SKM-1 (cell line): ENCODE measurements at regions not wholly inside any gene's neighbourhood (a gene's known extent, or its start where the extent isn't known, plus 50 kb on each side); places are given as distances from the start of the nearest gene placed in this dataset.
A peak's percentile ranks its signal among the peaks of the same experiment; 100 is the strongest.

Source experiments
- DNase-seq: peaks from one replicate; lab custom pipeline; 2025; ENCODE audit not compliant: unreplicated experiment; lab: John Stamatoyannopoulos, UW

- no peak for DNase-seq
Observed at GRCh38 chrX:7789200-7789599, 53.8 kb upstream of the VCX start.

GRCh38 chrX:7788334-7788733 is 54.6 kb upstream of the VCX start:
- DNase-seq = no peak

- no peak for DNase-seq
Observed at GRCh38 chrX:7787714-7788113, 55.3 kb upstream of the VCX start.

GRCh38 chrX:7784580-7784979 is 58.4 kb upstream of the VCX start:
- no peak for DNase-seq

- no peak for DNase-seq
Observed at GRCh38 chrX:7779644-7780043, 63.3 kb upstream of the VCX start.

GRCh38 chrX:7775987-7776386 is 67.0 kb upstream of the VCX start:
- DNase-seq = no peak

GRCh38 chrX:7771788-7772438 is 71.1 kb upstream of the VCX start:
- no peak for DNase-seq

- DNase-seq = no peak
Observed at GRCh38 chrX:7759830-7760229, 83.1 kb upstream of the VCX start.

GRCh38 chrX:7746856-7747255 is 96.1 kb upstream of the VCX start:
- no peak for DNase-seq

GRCh38 chrX:7730071-7730470 is 112.9 kb upstream of the VCX start:
- peak; percentile 2 for DNase-seq

GRCh38 chrX:7720519-7720918 is 122.5 kb upstream of the VCX start:
- no peak for DNase-seq

- no peak for DNase-seq
Observed at GRCh38 chrX:7714351-7714750, 128.6 kb upstream of the VCX start.

GRCh38 chrX:7711167-7711566 is 131.8 kb upstream of the VCX start:
- no peak for DNase-seq

- DNase-seq = no peak
Observed at GRCh38 chrX:7709845-7710244, 133.1 kb upstream of the VCX start.

- no peak for DNase-seq
Observed at GRCh38 chrX:7706032-7706431, 136.9 kb upstream of the VCX start.

GRCh38 chrX:7704205-7704604 is 138.8 kb upstream of the VCX start:
- no peak for DNase-seq

GRCh38 chrX:7698248-7698647 is 144.7 kb upstream of the VCX start:
- DNase-seq = no peak

- DNase-seq = no peak
Observed at GRCh38 chrX:7690842-7691241, 152.1 kb upstream of the VCX start.

GRCh38 chrX:7689791-7690412 is 153.1 kb upstream of the VCX start:
- DNase-seq = no peak

- DNase-seq = no peak
Observed at GRCh38 chrX:7680181-7680580, 162.8 kb upstream of the VCX start.

- no peak for DNase-seq
Observed at GRCh38 chrX:7654316-7654715, 188.7 kb upstream of the VCX start.

GRCh38 chrX:7647831-7648230 is 195.1 kb upstream of the VCX start:
- no peak for DNase-seq

- no peak for DNase-seq
Observed at GRCh38 chrX:7641141-7641540, 201.8 kb upstream of the VCX start.
